A673 (cell line): ENCODE measurements at regions not wholly inside any gene's neighbourhood (a gene's known extent, or its start where the extent isn't known, plus 50 kb on each side); places are given as distances from the start of the nearest gene placed in this dataset.

Source experiments
- BruUV-seq: library from RNA; stranded (reverse); fragments of 400-500 nt; replicated peaks from 2 replicates; lab custom pipeline; 2021; lab: Mats Ljungman, UMichigan
- CTCF ChIA-PET: fragments of 300-600 bp; sonication (Branson Sonifier 250); formaldehyde crosslinking; loops from one replicate; lab custom pipeline; 2022; ENCODE audit warnings: antibody characterized with exemption; lab: Charles Lee
- POLR2A ChIA-PET: fragments of 300-600 bp; sonication (Branson Sonifier 250); formaldehyde crosslinking; loops from one replicate; lab custom pipeline; 2022; ENCODE audit warnings: antibody characterized with exemption; ENCODE audit not compliant: low non-redundant PET; lab: Charles Lee
- DNase-seq: peaks from one replicate; pipeline ENCODE4 v3.0.0-alpha.2; 2015; ENCODE audit warnings: low spot score
- H3K27ac ChIP-seq: fragments of 200-600 bp; sonication (generic); 2 replicates; pipeline ENCODE4 v1.5.1; 2016; ENCODE audit warnings: mixed run types, low read depth, mild to moderate bottlenecking, mixed read lengths, antibody characterized with exemption, low read length; ENCODE audit not compliant: poor library complexity, severe bottlenecking
- H3K27me3 ChIP-seq: fragments of 200-600 bp; sonication (generic); replicated peaks from 2 replicates; pipeline ENCODE4 v1.6.1; 2017; ENCODE audit warnings: mixed run types, low read depth, mild to moderate bottlenecking, mixed read lengths, antibody characterized with exemption, low read length; ENCODE audit not compliant: insufficient read depth, poor library complexity
- H3K36me3 ChIP-seq: fragments of 200-600 bp; sonication (generic); 2 replicates; pipeline ENCODE4 v1.6.1; 2016; ENCODE audit warnings: mixed run types, mild to moderate bottlenecking, mixed read lengths, antibody characterized with exemption, low read length; ENCODE audit not compliant: insufficient read depth, poor library complexity, severe bottlenecking
- H3K4me1 ChIP-seq: fragments of 200-600 bp; sonication (generic); 2 replicates; pipeline ENCODE4 v1.6.1; 2017; ENCODE audit warnings: mixed run types, mild to moderate bottlenecking, mixed read lengths, antibody characterized with exemption, low read length; ENCODE audit not compliant: insufficient read depth, poor library complexity, severe bottlenecking
- H3K4me3 ChIP-seq: fragments of 200-600 bp; sonication (generic); 2 replicates; pipeline ENCODE4 v1.5.1; 2016; ENCODE audit warnings: low read depth, mixed run types, mild to moderate bottlenecking, mixed read lengths, low read length; ENCODE audit not compliant: poor library complexity, severe bottlenecking
- H3K9me3 ChIP-seq: fragments of 200-600 bp; sonication (generic); 2 replicates; pipeline ENCODE4 v1.6.1; 2016; ENCODE audit warnings: mixed run types, low read depth, mild to moderate bottlenecking, mixed read lengths, antibody characterized with exemption, low read length; ENCODE audit not compliant: poor library complexity, severe bottlenecking
- EZH2 ChIP-seq: fragments of 200-600 bp; sonication (generic); IDR thresholded peaks from 2 replicates; pipeline ENCODE4 v1.6.1; 2017; ENCODE audit warnings: borderline replicate concordance, low read depth, mild to moderate bottlenecking, mixed read lengths, antibody characterized with exemption, low read length; ENCODE audit not compliant: poor library complexity, severe bottlenecking
- intact Hi-C: fragments of 100-400 bp; cut with micrococcal nuclease; formaldehyde crosslinking; loops from one replicate; pipeline ENCODE4 v1.10.0; 2022; ENCODE audit not compliant: unreplicated experiment
- TF ChIP-seq, protein P1 (sequence below): fragments of 300-800, 200-600 bp; sonication (generic); conservative IDR thresholded peaks from 2 replicates; pipeline ENCODE4 v1.5.1; 2017; ENCODE audit warnings: low read depth, mild to moderate bottlenecking, antibody characterized with exemption, low read length, moderate library complexity, mixed read lengths

DNA sequence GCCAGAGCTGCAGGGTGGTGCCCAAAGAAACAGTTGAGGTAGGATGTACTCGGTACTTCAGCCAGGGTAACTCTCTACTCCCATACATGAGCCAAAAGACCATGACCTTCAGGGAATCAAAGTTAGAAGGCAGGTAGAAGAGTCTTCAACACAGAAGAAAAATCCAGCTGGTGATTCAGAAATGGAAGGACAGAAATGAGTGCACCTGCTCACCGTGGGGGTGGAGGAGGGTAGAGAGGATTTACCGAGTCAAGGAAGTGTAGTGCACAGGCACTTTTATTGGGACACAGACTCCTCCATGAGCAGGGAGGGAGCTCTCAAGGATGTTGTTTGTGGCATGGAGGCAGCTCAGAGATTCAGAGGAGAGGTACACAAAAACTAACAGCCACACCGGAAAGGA is 330.3 kb upstream of the PRDM1 start:
- no peaks in the 10 kb centered on the region for H3K9me3 ChIP-seq
- no peak overlapping the region for H3K4me3 ChIP-seq
- ChIA-PET POLR2A (interaction anchor here (0.6 kb wide), 1 partner anchor 157 kb away, joined by 4 read pairs; no protein-coding TSS in a partner anchor), CTCF (no interaction called here)
- no peak for DNase-seq
- TF ChIP-seq EZH2: no peak
- TF ChIP-seq, protein P1, sequence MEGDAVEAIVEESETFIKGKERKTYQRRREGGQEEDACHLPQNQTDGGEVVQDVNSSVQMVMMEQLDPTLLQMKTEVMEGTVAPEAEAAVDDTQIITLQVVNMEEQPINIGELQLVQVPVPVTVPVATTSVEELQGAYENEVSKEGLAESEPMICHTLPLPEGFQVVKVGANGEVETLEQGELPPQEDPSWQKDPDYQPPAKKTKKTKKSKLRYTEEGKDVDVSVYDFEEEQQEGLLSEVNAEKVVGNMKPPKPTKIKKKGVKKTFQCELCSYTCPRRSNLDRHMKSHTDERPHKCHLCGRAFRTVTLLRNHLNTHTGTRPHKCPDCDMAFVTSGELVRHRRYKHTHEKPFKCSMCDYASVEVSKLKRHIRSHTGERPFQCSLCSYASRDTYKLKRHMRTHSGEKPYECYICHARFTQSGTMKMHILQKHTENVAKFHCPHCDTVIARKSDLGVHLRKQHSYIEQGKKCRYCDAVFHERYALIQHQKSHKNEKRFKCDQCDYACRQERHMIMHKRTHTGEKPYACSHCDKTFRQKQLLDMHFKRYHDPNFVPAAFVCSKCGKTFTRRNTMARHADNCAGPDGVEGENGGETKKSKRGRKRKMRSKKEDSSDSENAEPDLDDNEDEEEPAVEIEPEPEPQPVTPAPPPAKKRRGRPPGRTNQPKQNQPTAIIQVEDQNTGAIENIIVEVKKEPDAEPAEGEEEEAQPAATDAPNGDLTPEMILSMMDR: no peak
- intact Hi-C loops: no loop called here
- no peaks in the 10 kb centered on the region for H3K27me3 ChIP-seq
- H3K4me1 ChIP-seq: no peaks in the 10 kb centered on the region
- no peak overlapping the region for H3K27ac ChIP-seq
- H3K36me3 ChIP-seq: no peaks in the 10 kb centered on the region
- no TSS peak for BruUV-seq

- H3K9me3 ChIP-seq: no peaks in the 10 kb centered on the region
- no peaks in the 10 kb centered on the region for H3K27me3 ChIP-seq
- TF ChIP-seq, protein P1: no peak
- no peak for TF ChIP-seq EZH2
- BruUV-seq: no TSS peak
- intact Hi-C loops: no loop called here
- H3K36me3 ChIP-seq: no peaks in the 10 kb centered on the region
- no peak overlapping the region for H3K27ac ChIP-seq
- H3K4me1 ChIP-seq: no peaks in the 10 kb centered on the region
- ChIA-PET POLR2A (no interaction called here), CTCF (no interaction called here)
- DNase-seq: no peak
- H3K4me3 ChIP-seq: no peak overlapping the region
These were observed 332.4 kb upstream of the PRDM1 start for GRCh38 chr6:105753620-105754211.

- TF ChIP-seq, protein P1: no peak
- no peak for TF ChIP-seq EZH2
- H3K27ac ChIP-seq: no peak overlapping the region
- no TSS peak for BruUV-seq
- no peaks in the 10 kb centered on the region for H3K27me3 ChIP-seq
- intact Hi-C loops: no loop called here
- H3K4me3 ChIP-seq: no peak overlapping the region
- no peaks in the 10 kb centered on the region for H3K9me3 ChIP-seq
- no peaks in the 10 kb centered on the region for H3K4me1 ChIP-seq
- ChIA-PET CTCF (no interaction called here), POLR2A (no interaction called here)
- DNase-seq: no peak
- H3K36me3 ChIP-seq: no peaks in the 10 kb centered on the region
These were observed 332.9 kb upstream of the PRDM1 start for GRCh38 chr6:105753207-105753606.
